Sciatic nerve (tissue), 2 donors: ENCODE measurements at regions not wholly inside any gene's neighbourhood (a gene's known extent, or its start where the extent isn't known, plus 50 kb on each side); places are given as distances from the start of the nearest gene placed in this dataset.

ENCODE experiments used
- ATAC-seq: fragments of 200-7000 bp; cut with Tn5 transposase; one replicate; pipeline ENCODE4 v1.9.1; 2020; ENCODE audit warnings: mild to moderate bottlenecking, moderate library complexity
- DNase-seq: peaks from one replicate; pipeline ENCODE4 v3.0.0-alpha.2; 2020; ENCODE audit warnings: low spot score
- intact Hi-C: fragments of 100-400 bp; cut with DNase I; formaldehyde crosslinking; loops from one replicate; pipeline ENCODE4 v1.14.2; 2022
- donor health status: DM: no; HTN: no; CAD: no.
- donor health status: DM: no; HTN: no; CAD: no.

- ATAC-seq (peak; percentile 16), DNase-seq (no peak)
- intact Hi-C loops, result no loop called here
These were observed 191.8 kb upstream of the ARG1 start for GRCh38 chr6:131381052-131381708.

GRCh38 chr6:131381709-131382093 lies 191.3 kb upstream of the ARG1 start:
- intact Hi-C loops, result no loop called here
- DNase-seq (no peak), ATAC-seq (peak; percentile 18)

DNA sequence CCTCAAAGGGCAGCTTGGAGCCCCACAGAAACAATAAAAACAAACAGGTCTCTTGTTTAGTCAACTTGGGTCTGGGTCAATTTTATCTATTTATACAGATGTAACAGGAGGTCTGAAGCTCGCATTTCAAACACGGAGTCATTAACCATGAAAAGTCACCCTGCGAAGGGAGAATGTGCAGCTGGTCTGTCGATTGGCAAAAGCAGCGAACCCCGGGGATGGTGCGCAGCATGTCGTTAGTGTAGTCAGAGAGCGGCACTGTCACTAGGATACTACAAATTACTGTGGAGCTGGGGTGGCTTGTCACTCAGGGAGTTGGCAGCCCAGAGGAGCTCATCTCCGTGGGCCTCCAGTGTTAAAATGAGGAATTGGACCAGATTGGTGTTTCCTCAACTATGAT lies 190.4 kb upstream of the ARG1 start:
- peak; percentile 33 for ATAC-seq
- intact Hi-C loops, result no loop called here
- DNase-seq, result no peak

GRCh38 chr6:131383421-131384411 lies 189.3 kb upstream of the ARG1 start:
- DNase-seq, result no peak
- intact Hi-C loops, result no loop called here
- ATAC-seq, result peak; percentile 77

GRCh38 chr6:131387562-131388447 lies 185.2 kb upstream of the ARG1 start:
- DNase-seq (no peak), ATAC-seq (no peak)
- intact Hi-C loops, result no loop called here

DNA sequence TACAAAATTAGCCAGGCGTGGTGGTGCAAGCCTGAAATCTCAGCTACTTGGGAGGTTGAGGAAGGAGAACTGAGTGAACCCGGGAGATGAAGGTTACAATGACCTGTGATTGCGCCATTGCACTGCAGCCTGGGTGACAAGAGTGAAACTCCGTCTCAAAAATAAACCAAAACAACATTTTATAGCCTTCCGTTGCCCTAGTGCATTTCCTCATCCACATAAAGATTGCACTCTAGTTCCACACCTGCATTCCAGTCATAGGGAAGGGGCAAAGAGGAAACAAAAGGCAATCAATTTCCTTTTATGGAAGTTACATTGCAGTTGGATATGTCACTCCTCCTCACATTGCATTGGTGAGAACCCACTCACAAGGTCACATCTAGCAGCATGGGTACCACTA lies 182.7 kb upstream of the ARG1 start:
- DNase-seq (no peak), ATAC-seq (no peak)
- intact Hi-C loops, result no loop called here

GRCh38 chr6:131391116-131391515 lies 181.9 kb upstream of the ARG1 start:
- ATAC-seq (no peak), DNase-seq (no peak)
- intact Hi-C loops, result no loop called here

DNA sequence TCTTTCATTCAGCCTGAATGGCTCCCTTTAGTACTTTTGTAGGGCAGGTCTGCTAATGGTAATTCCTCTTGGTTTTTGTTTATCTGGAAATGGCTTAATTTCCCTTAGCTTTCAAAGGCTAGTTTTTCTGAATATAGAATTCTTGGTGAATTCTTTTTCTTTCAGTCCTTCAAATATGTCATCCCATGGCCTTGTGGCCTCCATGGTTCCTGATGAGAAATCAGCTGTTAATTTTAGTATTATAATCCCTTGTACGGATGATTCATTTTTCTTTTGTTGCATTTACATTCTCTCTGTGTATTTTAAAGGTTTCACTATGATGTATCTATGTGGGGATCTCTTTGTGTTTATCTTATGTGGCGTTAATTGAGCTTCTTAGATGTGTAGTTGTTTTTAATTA lies 179.6 kb upstream of the ARG1 start:
- intact Hi-C loops, result no loop called here
- ATAC-seq, result no peak
- no peak for DNase-seq

DNA sequence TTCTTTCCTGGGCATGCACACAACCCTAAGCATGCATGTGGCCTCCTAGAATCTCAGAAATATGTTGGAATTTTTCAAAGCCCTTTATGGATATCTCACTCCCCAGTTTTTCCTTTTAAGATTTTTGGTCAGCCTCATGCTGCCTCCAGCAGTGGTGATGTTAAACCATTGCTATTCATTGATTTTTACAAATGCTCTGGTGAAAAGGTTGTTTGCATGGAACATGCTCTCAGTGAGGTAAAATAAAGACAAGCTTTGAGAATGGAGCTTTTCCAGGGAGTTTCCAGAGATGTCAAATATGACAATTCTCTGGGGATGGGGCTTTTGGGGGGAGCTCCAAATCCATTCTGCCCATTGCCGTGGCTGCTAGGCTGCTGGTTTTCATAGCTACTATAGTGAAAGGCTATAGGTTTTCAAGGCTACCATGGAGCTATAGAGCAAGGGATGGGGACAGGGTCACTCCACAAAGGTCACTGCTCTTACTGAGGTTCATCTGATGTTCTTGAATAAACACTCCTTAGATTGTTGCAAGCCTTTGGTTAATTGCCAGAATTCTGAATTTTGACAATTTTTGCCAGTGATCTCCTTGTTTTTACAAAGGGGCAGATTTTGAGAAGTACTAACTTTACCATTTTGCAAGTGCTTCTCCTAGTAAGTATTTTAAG lies 178.1 kb upstream of the ARG1 start:
- intact Hi-C loops, result no loop called here
- ATAC-seq (no peak), DNase-seq (no peak)

DNA sequence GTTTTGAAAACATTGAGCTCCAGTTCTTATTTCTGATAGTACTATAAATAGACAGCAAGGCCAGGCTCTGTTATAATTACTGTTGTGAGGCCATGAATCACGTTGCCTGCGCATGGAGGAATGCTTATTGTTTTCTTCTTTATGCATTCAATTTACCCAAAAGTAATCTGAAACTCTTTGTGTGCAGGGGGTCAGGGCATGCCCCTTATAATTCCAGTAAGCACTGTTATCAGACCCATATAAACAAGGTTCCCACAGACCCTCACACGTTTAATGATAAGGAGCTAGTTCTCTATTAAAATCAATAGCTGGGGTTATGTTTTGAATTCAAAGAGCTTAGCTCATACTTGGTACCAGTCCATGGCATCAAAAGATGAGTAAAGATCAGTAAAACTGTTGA lies 174.8 kb upstream of the ARG1 start:
- intact Hi-C loops, result no loop called here
- ATAC-seq (no peak), DNase-seq (no peak)

DNA sequence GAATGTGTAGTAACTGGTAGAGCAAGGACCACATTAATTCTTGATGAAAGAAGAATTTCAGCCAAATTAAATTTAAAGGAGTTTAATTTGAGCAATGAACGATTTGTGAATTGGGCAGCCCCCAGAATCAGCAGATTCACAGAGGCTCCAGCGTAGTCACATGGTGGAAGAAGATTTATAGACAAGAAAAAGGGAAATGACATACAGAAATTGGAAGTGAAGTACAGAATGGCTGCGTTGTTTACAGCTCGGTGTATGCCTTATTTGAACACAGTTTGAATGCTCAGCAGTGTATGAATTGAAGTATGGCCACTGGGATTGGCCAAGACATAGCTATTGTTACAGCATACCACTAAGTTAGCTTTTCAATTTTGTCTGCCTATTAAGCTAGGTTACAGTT lies 173.6 kb upstream of the ARG1 start:
- ATAC-seq, result no peak
- intact Hi-C loops, result no loop called here
- no peak for DNase-seq

GRCh38 chr6:131400054-131400778 lies 172.8 kb upstream of the ARG1 start:
- ATAC-seq (no peak), DNase-seq (no peak)
- intact Hi-C loops, result no loop called here

DNA sequence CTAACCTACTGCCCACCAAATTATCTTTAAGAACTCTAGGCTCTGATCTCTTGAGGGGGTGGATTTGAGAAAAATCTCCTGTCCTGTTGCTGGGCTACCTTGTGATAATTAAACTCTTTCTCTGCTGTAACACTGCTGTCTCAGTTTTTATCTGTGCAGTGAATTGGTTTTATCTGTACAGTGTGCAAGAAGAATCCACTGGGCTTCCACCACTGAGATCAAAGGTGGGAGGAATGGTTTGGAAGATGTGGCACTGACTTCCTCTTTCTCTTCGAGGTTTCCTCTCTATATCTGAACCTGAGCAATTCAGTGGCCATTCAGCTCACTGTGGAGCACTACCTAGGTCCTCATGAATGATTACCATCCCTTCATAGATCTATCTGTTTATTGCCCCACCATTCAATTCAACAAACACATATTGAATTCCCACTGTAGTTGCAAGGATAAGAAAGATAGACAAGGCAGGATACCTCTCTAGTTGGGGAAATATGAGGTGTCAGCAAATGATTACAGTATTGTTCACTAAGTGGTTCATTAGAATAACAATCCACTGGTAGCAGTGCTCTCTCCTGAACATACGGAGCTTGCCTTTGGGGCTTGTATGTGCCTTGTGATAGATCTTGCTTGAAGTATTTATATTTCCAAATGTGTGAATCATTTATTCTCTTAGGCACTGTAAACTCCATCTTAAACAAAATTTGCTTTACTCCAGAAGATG lies 172.1 kb upstream of the ARG1 start:
- no peak for ATAC-seq
- intact Hi-C loops, result no loop called here
- no peak for DNase-seq

DNA sequence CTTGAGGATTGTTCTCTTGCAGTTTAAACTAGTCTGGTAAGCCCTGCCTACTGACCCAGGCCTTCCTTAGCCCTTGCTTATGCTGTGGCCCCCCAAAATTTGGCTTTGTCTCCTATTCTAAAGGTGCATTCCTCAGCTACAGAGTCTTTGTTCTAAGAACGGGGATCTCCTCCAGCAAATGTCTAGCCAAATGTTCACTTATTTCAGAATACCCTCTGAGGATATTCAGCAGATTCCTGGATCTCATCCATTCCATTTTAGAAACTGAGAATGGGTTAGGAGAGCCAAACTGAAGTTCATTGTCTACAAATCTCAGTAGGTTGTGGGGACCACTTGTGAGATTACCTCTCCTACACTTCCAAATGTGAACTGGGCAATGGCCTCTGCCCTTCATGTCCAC lies 164.2 kb upstream of the ARG1 start:
- DNase-seq (no peak), ATAC-seq (no peak)
- intact Hi-C loops, result no loop called here

DNA sequence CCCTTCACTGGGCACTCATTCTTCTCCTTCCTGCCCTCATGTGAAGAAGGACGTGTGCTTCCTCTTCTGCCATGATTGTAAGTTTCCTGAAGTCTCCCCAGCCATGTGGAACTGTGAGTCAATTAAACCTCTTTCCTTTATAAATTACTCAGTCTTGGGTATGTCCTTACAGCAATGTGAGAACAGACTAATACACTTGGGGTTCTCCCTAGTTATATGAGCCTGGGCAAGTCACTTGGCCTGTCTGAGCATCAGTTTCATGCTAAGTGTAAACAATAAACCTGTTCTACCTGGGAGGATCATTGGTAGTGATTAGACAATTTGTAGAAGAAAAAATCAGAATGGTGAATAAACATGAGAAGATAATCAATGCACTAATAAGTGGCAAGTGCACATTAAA lies 162.2 kb upstream of the ARG1 start:
- intact Hi-C loops, result no loop called here
- DNase-seq, result no peak
- no peak for ATAC-seq

GRCh38 chr6:131412960-131413830 lies 159.8 kb upstream of the ARG1 start:
- no peak for ATAC-seq
- intact Hi-C loops, result no loop called here
- DNase-seq, result no peak

DNA sequence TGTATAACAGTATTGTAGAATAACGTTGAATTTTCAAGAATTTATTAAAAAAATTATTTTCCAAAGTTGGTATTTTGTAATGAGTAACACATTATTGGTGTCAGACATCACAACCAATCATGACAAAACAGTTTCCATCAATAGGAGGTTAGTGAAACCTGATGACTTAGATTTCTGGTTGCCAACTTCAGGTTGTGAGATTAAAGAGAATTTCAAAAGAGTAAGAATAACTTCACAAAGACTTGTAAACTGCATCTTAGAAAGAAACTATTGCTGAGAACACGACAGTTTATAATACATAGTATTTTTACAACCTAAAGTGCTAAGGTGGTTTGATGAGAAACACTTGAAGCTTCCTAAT lies 159.2 kb upstream of the ARG1 start:
- intact Hi-C loops, result no loop called here
- DNase-seq, result no peak
- ATAC-seq, result no peak
